IMR-90 (cell line): ENCODE measurements at regions not wholly inside any gene's neighbourhood (a gene's known extent, or its start where the extent isn't known, plus 50 kb on each side); places are given as distances from the start of the nearest gene placed in this dataset.

Experiments
- ATAC-seq: fragments of 200-7000 bp; cut with Tn5 transposase; 2 replicates; pipeline ENCODE4 v1.9.1; 2020; ENCODE audit warnings: low read depth, mild to moderate bottlenecking, moderate library complexity
- BruUV-seq: library from RNA; stranded (reverse); fragments of 400-500 nt; replicated peaks from 2 replicates; lab custom pipeline; 2021; lab: Mats Ljungman, UMichigan
- CTCF ChIA-PET: fragments of 300-600 bp; formaldehyde crosslinking; extraction: SDS; loops from one replicate; lab custom pipeline; 2021; ENCODE audit warnings: antibody characterized with exemption; lab: Yijun Ruan, JAX
- POLR2A ChIA-PET: fragments of 300-600 bp; sonication (Branson Sonifier 250); formaldehyde crosslinking; loops from one replicate; lab custom pipeline; 2022; ENCODE audit warnings: antibody characterized with exemption; ENCODE audit not compliant: unreplicated experiment; lab: Charles Lee
- DNase-seq: peaks from one replicate; pipeline ENCODE4 v3.0.0; 2013
- H2AFZ ChIP-seq: replicated peaks from 2 replicates; pipeline ENCODE3; 2013; ENCODE audit warnings: low read length, mild to moderate bottlenecking; ENCODE audit not compliant: poor library complexity
- H2AK5ac ChIP-seq: 2 replicates; pipeline ENCODE4 v1.6.1; 2013; ENCODE audit warnings: low read depth, low read length, inconsistent platforms
- H2AK9ac ChIP-seq: replicated peaks from 2 replicates; pipeline ENCODE3; 2013; ENCODE audit warnings: mild to moderate bottlenecking, low read depth, low read length, moderate library complexity; ENCODE audit not compliant: poor library complexity
- H2BK120ac ChIP-seq: 2 replicates; pipeline ENCODE4 v1.6.1; 2013; ENCODE audit warnings: low read depth, low read length, inconsistent platforms
- H2BK15ac ChIP-seq: 3 replicates; pipeline ENCODE4 v1.6.1; 2013; ENCODE audit warnings: low read depth, low read length, inconsistent platforms
- H2BK20ac ChIP-seq: 2 replicates; pipeline ENCODE4 v1.6.1; 2013; ENCODE audit warnings: low read depth, mild to moderate bottlenecking, inconsistent platforms, low read length, moderate library complexity
- H2BK5ac ChIP-seq: 2 replicates; pipeline ENCODE4 v1.6.1; 2013; ENCODE audit warnings: mild to moderate bottlenecking, low read depth, low read length, inconsistent platforms; ENCODE audit not compliant: poor library complexity, severe bottlenecking
- H3K14ac ChIP-seq: replicated peaks from 2 replicates; pipeline ENCODE4 v1.6.1; 2013; ENCODE audit warnings: low read depth, low read length, inconsistent platforms
- H3K18ac ChIP-seq: 2 replicates; pipeline ENCODE4 v1.6.1; 2013; ENCODE audit warnings: low read depth, low read length, control low read depth
- H3K23ac ChIP-seq: 2 replicates; pipeline ENCODE4 v1.6.1; 2013; ENCODE audit warnings: low read depth, low read length, inconsistent platforms
- H3K27ac ChIP-seq: 2 replicates; pipeline ENCODE4 v1.5.1; 2013; ENCODE audit warnings: mild to moderate bottlenecking, control low read depth, low read length; ENCODE audit not compliant: insufficient read depth
- H3K27me3 ChIP-seq: 2 replicates; pipeline ENCODE4 v1.6.1; 2013; ENCODE audit warnings: low read length; ENCODE audit not compliant: control insufficient read depth, insufficient read depth
- H3K36me3 ChIP-seq: 2 replicates; pipeline ENCODE4 v1.6.1; 2013; ENCODE audit warnings: low read length, mixed read lengths; ENCODE audit not compliant: control insufficient read depth, insufficient read depth
- H3K4ac ChIP-seq: 2 replicates; pipeline ENCODE4 v1.6.1; 2013; ENCODE audit warnings: low read depth, low read length, inconsistent platforms
- H3K4me1 ChIP-seq: 2 replicates; pipeline ENCODE4 v1.6.1; 2013; ENCODE audit warnings: low read length, mixed read lengths; ENCODE audit not compliant: control insufficient read depth, insufficient read depth
- H3K4me2 ChIP-seq: 2 replicates; pipeline ENCODE4 v1.6.1; 2013; ENCODE audit warnings: low read depth, mild to moderate bottlenecking, control low read depth, low read length, moderate library complexity
- H3K4me3 ChIP-seq: 2 replicates; pipeline ENCODE4 v1.5.1; 2013; ENCODE audit warnings: low read depth, mild to moderate bottlenecking, control low read depth, low read length, moderate library complexity; ENCODE audit not compliant: insufficient read depth
- H3K56ac ChIP-seq: 2 replicates; pipeline ENCODE4 v1.6.1; 2013; ENCODE audit warnings: low read length, inconsistent platforms; ENCODE audit not compliant: insufficient read depth; ENCODE audit errors: extremely low read depth
- H3K79me1 ChIP-seq, 2 experiments: 2 replicates each; pipeline ENCODE4 v1.6.1; 2013; ENCODE audit warnings: low read length in 2 of 2, inconsistent platforms in 1 of 2, low read depth in 1 of 2
- H3K9ac ChIP-seq: 2 replicates; pipeline ENCODE4 v1.6.1; 2013; ENCODE audit warnings: low read depth, low read length, control low read depth
- H3K9me1 ChIP-seq: 2 replicates; pipeline ENCODE4 v1.6.1; 2013; ENCODE audit warnings: low read length, inconsistent platforms; ENCODE audit not compliant: insufficient read depth
- H3K9me3 ChIP-seq: 2 replicates; pipeline ENCODE4 v1.6.1; 2013; ENCODE audit warnings: low read length; ENCODE audit not compliant: control insufficient read depth, insufficient read depth
- H4K20me1 ChIP-seq: 2 replicates; pipeline ENCODE4 v1.6.1; 2013; ENCODE audit warnings: low read length, inconsistent platforms; ENCODE audit not compliant: insufficient read depth
- H4K5ac ChIP-seq: 2 replicates; pipeline ENCODE4 v1.6.1; 2013; ENCODE audit warnings: mild to moderate bottlenecking, low read depth, low read length, control low read depth
- H4K8ac ChIP-seq, 2 experiments: 2 replicates each; pipeline ENCODE4 v1.6.1; 2013; ENCODE audit warnings: low read depth in 2 of 2, low read length in 2 of 2, control low read depth in 1 of 2, inconsistent platforms in 1 of 2
- H4K91ac ChIP-seq: 2 replicates; pipeline ENCODE4 v1.6.1; 2013; ENCODE audit warnings: low read depth, low read length, inconsistent platforms; ENCODE audit not compliant: insufficient read depth
- CEBPB ChIP-seq: IDR thresholded peaks from 2 replicates; pipeline ENCODE4 v1.6.1; 2012; ENCODE audit warnings: low read depth, low read length, improper control_type of control experiment
- MAFK ChIP-seq: IDR thresholded peaks from 2 replicates; pipeline ENCODE4 v1.6.1; 2012; ENCODE audit warnings: low read depth, low read length, improper control_type of control experiment
- MXI1 ChIP-seq: IDR thresholded peaks from 2 replicates; pipeline ENCODE4 v1.6.1; 2012; ENCODE audit warnings: low read depth, mild to moderate bottlenecking, low read length, moderate library complexity, borderline replicate concordance
- NFE2L2 ChIP-seq: fragments of 150-350 bp; IDR thresholded peaks from 2 replicates; pipeline ENCODE4 v1.6.1; 2016; ENCODE audit warnings: low read depth, mild to moderate bottlenecking, low read length
- RAD21 ChIP-seq: IDR thresholded peaks from 2 replicates; pipeline ENCODE4 v1.6.1; 2012; ENCODE audit warnings: low read length, improper control_type of control experiment
- RFX5 ChIP-seq: IDR thresholded peaks from 2 replicates; pipeline ENCODE4 v1.8.0; 2012; ENCODE audit warnings: low read depth, mild to moderate bottlenecking, low read length, moderate library complexity
- SMC3 ChIP-seq: fragments of 150-350 bp; IDR thresholded peaks from 2 replicates; pipeline ENCODE4 v1.6.1; 2016; ENCODE audit warnings: low read depth, mild to moderate bottlenecking, antibody characterized with exemption, low read length, moderate library complexity
- WGBS, 2 experiments: methylation state at CpG; one replicate each; pipeline versions ENCODE4 v1.1.5 to v1.1.7; 2013; ENCODE audit warnings: missing lambda C conversion rate in 2 of 2; ENCODE audit not compliant: insufficient read length in 1 of 2; ENCODE audit errors: extremely low coverage in 2 of 2; 5-methylcytosine and 5-hydroxymethylcytosine counted together
- dilution Hi-C: fragments of 300-500 bp; cut with HindIII; formaldehyde crosslinking; loops from one replicate; pipeline ENCODE4 v1.14.3; 2018; ENCODE audit warnings: low sequenced_read_pairs; ENCODE audit not compliant: unreplicated experiment
- in situ Hi-C: fragments of 300-500 bp; cut with MboI; formaldehyde crosslinking; loops from 3 replicates; pipeline ENCODE4 v1.14.3; 2019; ENCODE audit warnings: low sequenced_read_pairs, inconsistent platforms, mixed read lengths
- intact Hi-C: fragments of 100-400 bp; cut with micrococcal nuclease; formaldehyde crosslinking; loops from 2 replicates; pipeline ENCODE4 v1.10.0; 2022
- TF ChIP-seq, protein P1 (sequence below): conservative IDR thresholded peaks from 2 replicates; pipeline ENCODE4 v1.5.1; 2012; ENCODE audit warnings: mild to moderate bottlenecking, low read depth, low read length, improper control_type of control experiment
- TF ChIP-seq, protein P2 (sequence below): fragments of 150-350 bp; IDR thresholded peaks from 2 replicates; pipeline ENCODE4 v1.6.1; 2017; ENCODE audit warnings: mild to moderate bottlenecking, antibody characterized with exemption, low read length, low read depth

DNA sequence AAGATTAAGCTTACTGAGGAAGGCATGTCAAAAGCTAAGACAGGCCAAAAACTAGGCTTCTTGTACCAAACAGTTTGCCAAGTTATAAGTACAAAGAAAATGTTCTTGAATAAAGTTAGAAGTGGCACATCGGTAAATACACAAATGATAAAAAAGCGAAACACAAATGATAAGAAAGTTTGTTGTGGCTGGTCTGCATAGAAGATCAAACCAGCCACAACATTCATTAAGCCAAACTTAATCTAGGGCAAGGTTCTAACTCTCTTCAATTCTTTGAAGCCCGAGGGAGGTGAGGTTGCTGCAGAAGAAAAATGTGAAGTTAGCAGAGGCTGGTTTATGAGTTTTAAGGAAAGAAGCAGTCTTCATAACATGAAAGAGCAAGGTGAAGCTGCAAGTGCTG, 1119.6 kb upstream of the FLRT2 start:
- Histone ChIP-seq H3K36me3 (no peaks in the 10 kb centered on the region), H2AFZ (no peak overlapping the region), H4K5ac (no peak overlapping the region), H3K9me1 (no peaks in the 10 kb centered on the region), H3K14ac (no peak overlapping the region), H4K20me1 (no peaks in the 10 kb centered on the region), H3K4me2 (no peak overlapping the region), H4K91ac (no peak overlapping the region), H3K4ac (no peak overlapping the region), H2AK9ac (no peak overlapping the region), H3K9ac (no peak overlapping the region), H3K4me3 (no peak overlapping the region), H2BK15ac (no peak overlapping the region), H2AK5ac (no peak overlapping the region), H3K79me1 (no peaks in the 10 kb centered on the region), H3K9me3 (no peaks in the 10 kb centered on the region; the same call in 1 of the 2 replicates), H4K8ac (no peak overlapping the region), H3K56ac (no peak overlapping the region), H3K4me1 (no peaks in the 10 kb centered on the region), H2BK5ac (no peak overlapping the region), H3K27ac (no peak overlapping the region), H2BK20ac (no peak overlapping the region), H3K18ac (no peak overlapping the region), H2BK120ac (no peak overlapping the region), H3K23ac (no peak overlapping the region), H3K27me3 (no peaks in the 10 kb centered on the region)
- no CpG with 5 or more reads among the region's 3 CpGs for WGBS, 2 experiments
- ATAC-seq (no peak), DNase-seq (no peak)
- intact Hi-C loops (no loop called here), dilution Hi-C loops (no loop called here), in situ Hi-C loops (no loop called here)
- no TSS peak for BruUV-seq
- CTCF ChIA-PET = no interaction called here
- TF ChIP-seq CEBPB = no peak
- TF ChIP-seq MXI1 = no peak
- TF ChIP-seq MAFK = no peak
- TF ChIP-seq, protein P1, sequence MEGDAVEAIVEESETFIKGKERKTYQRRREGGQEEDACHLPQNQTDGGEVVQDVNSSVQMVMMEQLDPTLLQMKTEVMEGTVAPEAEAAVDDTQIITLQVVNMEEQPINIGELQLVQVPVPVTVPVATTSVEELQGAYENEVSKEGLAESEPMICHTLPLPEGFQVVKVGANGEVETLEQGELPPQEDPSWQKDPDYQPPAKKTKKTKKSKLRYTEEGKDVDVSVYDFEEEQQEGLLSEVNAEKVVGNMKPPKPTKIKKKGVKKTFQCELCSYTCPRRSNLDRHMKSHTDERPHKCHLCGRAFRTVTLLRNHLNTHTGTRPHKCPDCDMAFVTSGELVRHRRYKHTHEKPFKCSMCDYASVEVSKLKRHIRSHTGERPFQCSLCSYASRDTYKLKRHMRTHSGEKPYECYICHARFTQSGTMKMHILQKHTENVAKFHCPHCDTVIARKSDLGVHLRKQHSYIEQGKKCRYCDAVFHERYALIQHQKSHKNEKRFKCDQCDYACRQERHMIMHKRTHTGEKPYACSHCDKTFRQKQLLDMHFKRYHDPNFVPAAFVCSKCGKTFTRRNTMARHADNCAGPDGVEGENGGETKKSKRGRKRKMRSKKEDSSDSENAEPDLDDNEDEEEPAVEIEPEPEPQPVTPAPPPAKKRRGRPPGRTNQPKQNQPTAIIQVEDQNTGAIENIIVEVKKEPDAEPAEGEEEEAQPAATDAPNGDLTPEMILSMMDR = no peak
- TF ChIP-seq RAD21 = no peak
- TF ChIP-seq, protein P2, sequence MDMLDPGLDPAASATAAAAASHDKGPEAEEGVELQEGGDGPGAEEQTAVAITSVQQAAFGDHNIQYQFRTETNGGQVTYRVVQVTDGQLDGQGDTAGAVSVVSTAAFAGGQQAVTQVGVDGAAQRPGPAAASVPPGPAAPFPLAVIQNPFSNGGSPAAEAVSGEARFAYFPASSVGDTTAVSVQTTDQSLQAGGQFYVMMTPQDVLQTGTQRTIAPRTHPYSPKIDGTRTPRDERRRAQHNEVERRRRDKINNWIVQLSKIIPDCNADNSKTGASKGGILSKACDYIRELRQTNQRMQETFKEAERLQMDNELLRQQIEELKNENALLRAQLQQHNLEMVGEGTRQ = no peak
- no peak for TF ChIP-seq NFE2L2
- no peak for TF ChIP-seq SMC3
- no peak for TF ChIP-seq RFX5
- POLR2A ChIA-PET = no interaction called here
